ENCODE measurements at regions not wholly inside any gene's neighbourhood (a gene's known extent, or its start where the extent isn't known, plus 50 kb on each side); places are given as distances from the start of the nearest gene placed in this dataset.
A peak's percentile ranks its signal among the peaks of the same experiment; 100 is the strongest.
"Not testable (repeated sequence)": the region's sequence is repeated elsewhere in the genome, so short reads cannot be mapped to it uniquely, and the experiment has no call there.

- Histone ChIP-seq H3K9me3 (no peaks in the 10 kb centered on the region), H3K4me3 (no peak overlapping the region), H3K4me2 (no peak overlapping the region), H3K27ac (no peak overlapping the region), H3K4me1 (no peaks in the 10 kb centered on the region)
- CTCF ChIA-PET, result no interaction called here
- ATAC-seq (no peak), FAIRE-seq (no peak), DNase-seq (ENCODE audit: low read depth in 1 of 2, low spot score in 1 of 2) (no peak)
- WGBS (ENCODE audit: missing lambda C conversion rate), result under 1% methylated on average over 4 of the region's 4 CpGs
- TF ChIP-seq EP300 (IDR thresholded peaks at IDR 0.05) (no peak), HEYL (CRISPR knock-in tag; IDR thresholded peaks at IDR 0.05) (no peak), BCL3 (IDR thresholded peaks at IDR 0.05) (no peak), MAZ (IDR thresholded peaks at IDR 0.05; ENCODE audit: borderline replicate concordance, low read depth, low read length) (no peak), E2F6 (IDR thresholded peaks at IDR 0.05; ENCODE audit: borderline replicate concordance, low read depth) (no peak), HES2 (IDR thresholded peaks at IDR 0.05) (no peak)
- POLR2A ChIA-PET, result interaction anchor here (0.6 kb wide), 1 partner anchor 76 kb away, joined by 5 read pairs; no protein-coding TSS in a partner anchor
These were observed 351.8 kb upstream of the SORCS1 start for GRCh38 chr10:107516349-107516748.

GRCh38 chr10:107504011-107504410, 339.5 kb upstream of the SORCS1 start:
- H3K4me3 ChIP-seq; DNase-seq (ENCODE audit: low read depth in 1 of 2, low spot score in 1 of 2); ATAC-seq; CTCF ChIA-PET; FAIRE-seq; H3K9me3 ChIP-seq; H3K4me1 ChIP-seq; H3K27ac ChIP-seq; H3K4me2 ChIP-seq; POLR2A ChIA-PET: not testable (repeated sequence)
- TF ChIP-seq ZFP36 (IDR thresholded peaks at IDR 0.05; ENCODE audit: borderline replicate concordance, partially characterized antibody), result peak; percentile 50
- WGBS (ENCODE audit: missing lambda C conversion rate), result 0% methylated on average over 1 of the region's 1 CpG

- TF ChIP-seq MAX (IDR thresholded peaks at IDR 0.05) (no peak), PHF8 (IDR thresholded peaks at IDR 0.05; ENCODE audit: borderline replicate concordance, low read depth) (no peak), TFCP2L1 (CRISPR knock-in tag; IDR thresholded peaks at IDR 0.05) (no peak), FOSL2 (IDR thresholded peaks at IDR 0.05) (no peak), FOSL2 (CRISPR knock-in tag; IDR thresholded peaks at IDR 0.05) (no peak)
- Histone ChIP-seq H3K9me3 (no peaks in the 10 kb centered on the region), H3K27ac (no peak overlapping the region), H3K4me3 (no peak overlapping the region), H3K4me1 (no peaks in the 10 kb centered on the region), H3K4me2 (no peak overlapping the region)
- POLR2A ChIA-PET, result no interaction called here
- WGBS (ENCODE audit: missing lambda C conversion rate), result 0% methylated on average over 1 of the region's 1 CpG
- no peak for DNase-seq (ENCODE audit: low read depth in 1 of 2, low spot score in 1 of 2)
- no peak for ATAC-seq
- no peak for FAIRE-seq
- CTCF ChIA-PET, result no interaction called here
These were observed 337.9 kb upstream of the SORCS1 start for GRCh38 chr10:107502229-107502985.

GRCh38 chr10:107498983-107499382, 334.5 kb upstream of the SORCS1 start:
- no peaks in the 10 kb centered on the region for H3K4me1 ChIP-seq
- ATAC-seq (no peak), DNase-seq (ENCODE audit: low read depth in 1 of 2, low spot score in 1 of 2) (no peak), FAIRE-seq (no peak)
- H3K27ac ChIP-seq, result no peak overlapping the region
- no peak overlapping the region for H3K4me3 ChIP-seq
- no peak overlapping the region for H3K4me2 ChIP-seq
- TF ChIP-seq CHD4 (IDR thresholded peaks at IDR 0.05; ENCODE audit: borderline replicate concordance), result no peak
- TF ChIP-seq HOXB13 (CRISPR knock-in tag; IDR thresholded peaks at IDR 0.05; ENCODE audit: low read depth), result no peak
- TF ChIP-seq KDM1A (IDR thresholded peaks at IDR 0.05; ENCODE audit: low read depth), result no peak
- no peak for TF ChIP-seq HEYL (CRISPR knock-in tag; IDR thresholded peaks at IDR 0.05)
- no peaks in the 10 kb centered on the region for H3K9me3 ChIP-seq
- POLR2A ChIA-PET, result no interaction called here
- CTCF ChIA-PET, result no interaction called here
